OCI-LY1 (cell line): ENCODE measurements at regions not wholly inside any gene's neighbourhood (a gene's known extent, or its start where the extent isn't known, plus 50 kb on each side); places are given as distances from the start of the nearest gene placed in this dataset.

Experiments
- H2AFZ ChIP-seq: fragments of 200-600 bp; sonication (generic), shearing (Covaris generic); 2 replicates; pipeline ENCODE4 v1.6.0; 2014; ENCODE audit warnings: antibody characterized with exemption, mild to moderate bottlenecking, low read length
- H3F3A ChIP-seq: fragments of 200-600 bp; sonication (generic), shearing (Covaris generic); 2 replicates; pipeline ENCODE4 v1.6.0; 2014; ENCODE audit warnings: mild to moderate bottlenecking, antibody characterized with exemption, low read length, moderate library complexity; ENCODE audit not compliant: insufficient read depth
- H3K27ac ChIP-seq: fragments of 200-600 bp; sonication (generic); 2 replicates; pipeline ENCODE4 v1.5.1; 2014; ENCODE audit warnings: low read length, mixed run types, mild to moderate bottlenecking, low read depth; ENCODE audit not compliant: poor library complexity, severe bottlenecking
- H3K27me3 ChIP-seq: fragments of 200-600 bp; sonication (generic); 2 replicates; pipeline ENCODE4 v1.6.0; 2014; ENCODE audit warnings: antibody characterized with exemption, mild to moderate bottlenecking, low read length, moderate library complexity; ENCODE audit not compliant: insufficient read depth
- H3K36me3 ChIP-seq: fragments of 200-600 bp; sonication (generic); 2 replicates; pipeline ENCODE4 v1.6.1; 2014; ENCODE audit warnings: mild to moderate bottlenecking, antibody characterized with exemption, low read length, moderate library complexity, mixed read lengths; ENCODE audit not compliant: insufficient read depth
- H3K4me1 ChIP-seq: fragments of 200-600 bp; sonication (generic); 2 replicates; pipeline ENCODE4 v1.5.1; 2014; ENCODE audit warnings: mild to moderate bottlenecking, low read length, moderate library complexity; ENCODE audit not compliant: insufficient read depth, severe bottlenecking
- H3K4me2 ChIP-seq: fragments of 200-600 bp; sonication (generic), shearing (Covaris generic); 2 replicates; pipeline ENCODE4 v1.6.1; 2014; ENCODE audit warnings: low read length
- H3K4me3 ChIP-seq: fragments of 200-600 bp; sonication (generic); 2 replicates; pipeline ENCODE4 v1.5.1; 2014; ENCODE audit warnings: low read length, low read depth, mild to moderate bottlenecking, mixed read lengths; ENCODE audit not compliant: poor library complexity, severe bottlenecking
- H3K79me2 ChIP-seq: fragments of 200-600 bp; shearing (Covaris generic); 2 replicates; pipeline ENCODE4 v1.6.1; 2016; ENCODE audit warnings: mixed run types, low read length, mixed read lengths; ENCODE audit not compliant: insufficient read depth
- H3K9ac ChIP-seq: fragments of 200-600 bp; sonication (generic), shearing (Covaris generic); 2 replicates; pipeline ENCODE4 v1.6.1; 2014; ENCODE audit warnings: mild to moderate bottlenecking, low read length, mixed read lengths
- H3K9me2 ChIP-seq: fragments of 200-600 bp; sonication (generic), shearing (Covaris generic); 2 replicates; pipeline ENCODE4 v1.6.1; 2014; ENCODE audit warnings: low read depth, mild to moderate bottlenecking, low read length, mixed read lengths
- H3K9me3 ChIP-seq: fragments of 200-600 bp; shearing (Covaris generic); 2 replicates; pipeline ENCODE4 v1.6.1; 2014; ENCODE audit warnings: low read length, mixed read lengths
- H4K20me1 ChIP-seq: fragments of 200-600 bp; sonication (generic), shearing (Covaris generic); 2 replicates; pipeline ENCODE4 v1.6.0; 2016; ENCODE audit warnings: mild to moderate bottlenecking, low read length; ENCODE audit not compliant: insufficient read depth
- EZH2 ChIP-seq: fragments of 200-600 bp; sonication (generic), shearing (Covaris generic); IDR thresholded peaks from 2 replicates; pipeline ENCODE4 v1.8.0; 2017; ENCODE audit warnings: borderline replicate concordance, mixed run types, mild to moderate bottlenecking, antibody characterized with exemption, low read length, moderate library complexity, mixed read lengths
- TF ChIP-seq, protein P1 (sequence below): fragments of 200-600 bp; sonication (generic), shearing (Covaris generic); IDR thresholded peaks from 2 replicates; pipeline ENCODE4 v1.5.1; 2017; ENCODE audit warnings: mild to moderate bottlenecking, antibody characterized with exemption, low read length, moderate library complexity, mixed read lengths

DNA sequence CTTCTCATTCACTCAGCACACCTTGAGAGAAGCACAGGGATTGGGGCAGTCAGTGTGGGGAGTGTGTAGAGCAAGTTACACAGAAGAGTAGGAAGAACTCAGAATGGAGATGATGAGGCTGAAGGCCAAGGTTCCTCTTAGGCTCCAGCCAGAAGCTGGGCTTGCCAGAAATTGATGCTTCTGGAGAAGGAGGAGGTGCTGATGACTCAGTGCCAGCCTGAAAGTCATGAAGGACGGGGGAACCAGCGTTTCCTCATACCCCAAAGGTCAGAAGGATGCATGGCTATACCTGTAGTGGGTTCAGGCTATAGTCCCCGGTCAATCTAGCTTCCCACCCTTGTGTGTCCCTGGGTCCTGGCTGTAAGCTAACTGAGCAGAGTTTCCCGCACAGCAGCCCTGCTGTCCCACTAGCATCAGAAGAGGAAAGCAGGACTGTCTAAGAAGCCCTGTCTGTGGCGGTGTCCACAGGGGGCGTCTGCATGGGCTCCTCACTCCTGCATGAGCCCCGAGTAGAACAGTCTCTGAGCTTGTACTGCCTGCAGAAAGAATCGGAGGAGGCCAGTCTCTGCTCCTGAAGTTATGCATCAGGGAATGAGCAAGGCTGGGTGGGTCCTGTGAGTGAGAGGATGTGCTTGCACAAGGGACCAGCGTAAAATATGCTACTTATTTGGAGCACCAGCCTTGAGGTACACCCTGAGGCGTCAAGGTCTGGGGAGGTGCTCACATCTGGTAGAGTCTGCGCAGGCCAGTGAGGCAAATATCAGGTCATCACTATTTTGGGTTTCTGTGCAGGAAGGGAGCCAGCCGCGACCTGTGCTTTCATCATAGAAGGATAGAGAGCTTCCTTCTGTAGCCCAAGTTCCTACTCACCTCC, 148.5 kb downstream of the MRPL14 start:
- Histone ChIP-seq H3K9me2 (no peaks in the 10 kb centered on the region), H3K4me1 (no peaks in the 10 kb centered on the region), H3K9me3 (no peaks in the 10 kb centered on the region), H3K36me3 (no peaks in the 10 kb centered on the region), H3K9ac (no peak overlapping the region), H3K79me2 (no peaks in the 10 kb centered on the region), H3K27me3 (no peaks in the 10 kb centered on the region), H4K20me1 (no peaks in the 10 kb centered on the region), H3K4me3 (no peak overlapping the region), H2AFZ (no peak overlapping the region), H3F3A (no peaks in the 10 kb centered on the region), H3K4me2 (no peak overlapping the region), H3K27ac (no peak overlapping the region)
- no peak for TF ChIP-seq EZH2
- TF ChIP-seq, protein P1, sequence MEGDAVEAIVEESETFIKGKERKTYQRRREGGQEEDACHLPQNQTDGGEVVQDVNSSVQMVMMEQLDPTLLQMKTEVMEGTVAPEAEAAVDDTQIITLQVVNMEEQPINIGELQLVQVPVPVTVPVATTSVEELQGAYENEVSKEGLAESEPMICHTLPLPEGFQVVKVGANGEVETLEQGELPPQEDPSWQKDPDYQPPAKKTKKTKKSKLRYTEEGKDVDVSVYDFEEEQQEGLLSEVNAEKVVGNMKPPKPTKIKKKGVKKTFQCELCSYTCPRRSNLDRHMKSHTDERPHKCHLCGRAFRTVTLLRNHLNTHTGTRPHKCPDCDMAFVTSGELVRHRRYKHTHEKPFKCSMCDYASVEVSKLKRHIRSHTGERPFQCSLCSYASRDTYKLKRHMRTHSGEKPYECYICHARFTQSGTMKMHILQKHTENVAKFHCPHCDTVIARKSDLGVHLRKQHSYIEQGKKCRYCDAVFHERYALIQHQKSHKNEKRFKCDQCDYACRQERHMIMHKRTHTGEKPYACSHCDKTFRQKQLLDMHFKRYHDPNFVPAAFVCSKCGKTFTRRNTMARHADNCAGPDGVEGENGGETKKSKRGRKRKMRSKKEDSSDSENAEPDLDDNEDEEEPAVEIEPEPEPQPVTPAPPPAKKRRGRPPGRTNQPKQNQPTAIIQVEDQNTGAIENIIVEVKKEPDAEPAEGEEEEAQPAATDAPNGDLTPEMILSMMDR, result no peak

DNA sequence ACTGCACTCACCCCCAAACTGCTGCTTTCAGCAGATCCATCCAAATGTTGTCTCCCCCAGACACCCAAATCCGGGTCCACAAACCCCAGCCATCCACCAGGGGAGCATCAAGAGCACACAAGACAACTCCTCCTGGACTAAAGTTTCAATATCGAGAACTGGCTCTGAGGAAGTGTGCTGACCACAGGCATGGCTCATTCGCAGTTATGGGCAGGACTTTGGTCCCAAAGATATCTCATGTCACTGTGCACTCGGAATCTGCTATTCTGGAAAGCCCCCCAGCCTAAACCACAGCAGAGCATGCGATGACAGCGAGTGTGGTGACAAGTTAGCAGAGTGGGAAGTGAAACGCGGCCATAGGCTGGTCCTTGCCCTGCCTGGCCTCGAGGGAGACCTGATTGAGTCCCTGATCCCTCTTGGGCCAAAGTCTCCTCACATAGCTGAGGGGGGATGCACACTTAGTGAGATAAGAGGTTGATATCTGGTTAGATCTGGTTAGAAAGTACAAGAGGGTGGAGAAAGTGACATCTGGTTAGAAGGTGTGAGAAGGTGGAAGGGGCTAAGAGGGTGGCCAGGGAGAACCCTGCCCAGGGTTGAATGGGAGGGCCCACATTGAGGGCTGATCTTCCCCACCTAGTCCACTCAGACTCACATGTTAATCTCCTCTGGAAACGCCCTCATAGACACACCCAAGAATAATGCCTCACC, 149.7 kb downstream of the MRPL14 start:
- Histone ChIP-seq H3K4me1 (no peaks in the 10 kb centered on the region), H3K9me2 (no peaks in the 10 kb centered on the region), H3K4me3 (no peak overlapping the region), H3K36me3 (no peaks in the 10 kb centered on the region), H3K9ac (no peak overlapping the region), H3K27ac (no peak overlapping the region), H3F3A (no peaks in the 10 kb centered on the region), H3K79me2 (no peaks in the 10 kb centered on the region), H3K9me3 (no peaks in the 10 kb centered on the region), H4K20me1 (no peaks in the 10 kb centered on the region), H3K4me2 (no peak overlapping the region), H2AFZ (no peak overlapping the region), H3K27me3 (no peaks in the 10 kb centered on the region)
- TF ChIP-seq, protein P1, result no peak
- no peak for TF ChIP-seq EZH2

DNA sequence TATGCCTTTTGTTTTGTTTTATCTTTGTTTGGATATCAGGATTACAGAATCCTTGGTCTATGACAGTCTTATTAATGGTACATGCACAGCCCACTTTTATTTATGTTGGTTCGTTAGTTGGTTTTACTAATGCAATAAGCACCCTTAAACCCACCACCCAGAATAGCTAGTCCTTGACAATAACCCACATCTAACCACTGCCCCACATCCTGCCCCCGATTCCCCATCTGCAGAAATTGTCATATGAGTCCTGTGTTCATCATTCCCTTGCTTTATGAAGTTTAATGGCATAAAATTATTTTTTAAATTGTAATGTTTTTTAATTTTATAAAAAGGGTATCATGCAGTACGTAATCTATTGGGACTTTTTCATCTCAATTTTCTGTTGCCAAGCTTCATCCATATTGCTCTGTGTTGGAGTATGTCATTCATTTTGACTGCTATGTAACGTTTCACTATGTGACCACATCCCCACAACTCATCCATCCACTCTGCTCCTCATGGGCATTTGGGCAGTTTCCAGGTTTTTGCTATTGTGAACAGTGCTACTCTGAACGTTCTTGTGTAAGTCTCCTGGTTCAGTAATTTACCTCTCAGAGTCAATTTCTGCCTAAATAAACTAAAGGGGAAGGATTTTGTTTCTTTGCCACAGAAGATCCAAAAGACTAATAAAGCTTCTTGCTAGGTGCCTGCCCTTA, 150.4 kb downstream of the MRPL14 start:
- no peaks in the 10 kb centered on the region for H3K79me2 ChIP-seq
- no peak overlapping the region for H3K4me2 ChIP-seq
- H3K9me2 ChIP-seq, result no peaks in the 10 kb centered on the region
- H3K36me3 ChIP-seq, result no peaks in the 10 kb centered on the region
- TF ChIP-seq, protein P1, result no peak
- TF ChIP-seq EZH2, result no peak
- H3K9ac ChIP-seq, result no peak overlapping the region
- no peaks in the 10 kb centered on the region for H4K20me1 ChIP-seq
- no peaks in the 10 kb centered on the region for H3F3A ChIP-seq
- H3K27ac ChIP-seq, result no peak overlapping the region
- no peak overlapping the region for H2AFZ ChIP-seq
- H3K4me1 ChIP-seq, result no peaks in the 10 kb centered on the region
- H3K27me3 ChIP-seq, result no peaks in the 10 kb centered on the region
- no peaks in the 10 kb centered on the region for H3K9me3 ChIP-seq
- H3K4me3 ChIP-seq, result no peak overlapping the region
